ENCODE measurements at regions not wholly inside any gene's neighbourhood (a gene's known extent, or its start where the extent isn't known, plus 50 kb on each side); places are given as distances from the start of the nearest gene placed in this dataset.

GRCh38 chr13:59522652-59523051 is 641.1 kb downstream of the DIAPH3 start:
- TF ChIP-seq CTCF (IDR thresholded peaks at IDR 0.05; ENCODE audit: unreplicated experiment), result no peak
- H3K36me3 Mint-ChIP-seq (ENCODE audit: insufficient read depth, unreplicated experiment), result no peaks in the 10 kb centered on the region
- POLR2A ChIA-PET, result no interaction called here
- intact Hi-C loops (cut with micrococcal nuclease), result no loop called here
- BruUV-seq (replicated peaks), result no TSS peak
- no peak overlapping the region for H3K4me3 Mint-ChIP-seq (ENCODE audit: unreplicated experiment)
- no peak for DNase-seq (ENCODE audit: unreplicated experiment)
- H3K9me3 Mint-ChIP-seq (ENCODE audit: unreplicated experiment), result no peaks in the 10 kb centered on the region
- H3K27ac Mint-ChIP-seq (ENCODE audit: low read depth, unreplicated experiment), result no peak overlapping the region
- CTCF ChIA-PET, result no interaction called here
- no peaks in the 10 kb centered on the region for H3K4me1 Mint-ChIP-seq (ENCODE audit: insufficient read depth, unreplicated experiment)
- peaks cover 17% of the 10 kb centered on the region for H3K27me3 Mint-ChIP-seq (ENCODE audit: insufficient read depth, unreplicated experiment)

- peaks cover 5% of the 10 kb centered on the region for H3K4me1 Mint-ChIP-seq (ENCODE audit: insufficient read depth, unreplicated experiment)
- ChIA-PET POLR2A (interaction anchor here (0.7 kb wide), 1 partner anchor 410 kb away, joined by 3 read pairs; no protein-coding TSS in a partner anchor), CTCF (interaction anchor here (0.8 kb wide), 1 partner anchor 150 kb away, joined by 4 read pairs; no protein-coding TSS in a partner anchor)
- intact Hi-C loops (cut with micrococcal nuclease), result no loop called here
- H3K9me3 Mint-ChIP-seq (ENCODE audit: unreplicated experiment), result no peaks in the 10 kb centered on the region
- DNase-seq (ENCODE audit: unreplicated experiment), result no peak
- H3K4me3 Mint-ChIP-seq (ENCODE audit: unreplicated experiment), result no peak overlapping the region
- no peak for TF ChIP-seq CTCF (IDR thresholded peaks at IDR 0.05; ENCODE audit: unreplicated experiment)
- BruUV-seq (replicated peaks), result no TSS peak
- H3K27ac Mint-ChIP-seq (ENCODE audit: low read depth, unreplicated experiment), result no peak overlapping the region
- H3K36me3 Mint-ChIP-seq (ENCODE audit: insufficient read depth, unreplicated experiment), result no peaks in the 10 kb centered on the region
- peaks cover 17% of the 10 kb centered on the region for H3K27me3 Mint-ChIP-seq (ENCODE audit: insufficient read depth, unreplicated experiment)
Observed at GRCh38 chr13:59527500-59527899, 636.2 kb downstream of the DIAPH3 start.

GRCh38 chr13:59531571-59532091 is 632.1 kb downstream of the DIAPH3 start:
- H3K27me3 Mint-ChIP-seq (ENCODE audit: insufficient read depth, unreplicated experiment), result peaks cover 17% of the 10 kb centered on the region
- DNase-seq (ENCODE audit: unreplicated experiment), result peak; percentile 87
- no peaks in the 10 kb centered on the region for H3K9me3 Mint-ChIP-seq (ENCODE audit: unreplicated experiment)
- CTCF ChIA-PET, result interaction anchor here (0.7 to 1.0 kb wide), 2 partner anchors 91 to 1122 kb away, joined by 3 read pairs; no protein-coding TSS in a partner anchor
- no TSS peak for BruUV-seq (replicated peaks)
- POLR2A ChIA-PET, result no interaction called here
- no peaks in the 10 kb centered on the region for H3K36me3 Mint-ChIP-seq (ENCODE audit: insufficient read depth, unreplicated experiment)
- no peak overlapping the region for H3K4me3 Mint-ChIP-seq (ENCODE audit: unreplicated experiment)
- peaks cover 11% of the 10 kb centered on the region for H3K4me1 Mint-ChIP-seq (ENCODE audit: insufficient read depth, unreplicated experiment)
- H3K27ac Mint-ChIP-seq (ENCODE audit: low read depth, unreplicated experiment), result no peak overlapping the region
- no peak for TF ChIP-seq CTCF (IDR thresholded peaks at IDR 0.05; ENCODE audit: unreplicated experiment)
- intact Hi-C loops (cut with micrococcal nuclease), result no loop called here

DNA sequence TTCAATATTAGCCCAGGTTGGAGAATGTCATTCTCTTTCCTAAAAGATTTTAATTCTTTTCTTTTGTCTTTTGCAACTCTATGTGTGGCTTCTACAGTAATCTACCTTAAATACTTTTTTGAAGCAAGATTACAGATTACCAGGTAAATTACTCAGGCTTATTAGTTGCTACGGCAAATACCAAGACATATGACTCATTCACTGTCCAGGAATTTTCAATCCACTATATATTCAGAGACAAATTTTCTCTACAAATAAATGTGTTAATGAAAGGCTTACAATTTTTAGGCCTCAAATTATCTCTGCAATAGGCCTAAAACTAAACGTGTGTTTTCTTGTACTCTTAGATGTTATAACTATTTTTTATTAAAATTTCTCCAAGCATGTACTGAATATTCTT is 631.3 kb downstream of the DIAPH3 start:
- CTCF ChIA-PET, result interaction anchor here (0.6 to 1.0 kb wide), 3 partner anchors 92 to 1121 kb away, joined by 3 to 4 read pairs (median 3); no protein-coding TSS in a partner anchor
- peaks cover 17% of the 10 kb centered on the region for H3K27me3 Mint-ChIP-seq (ENCODE audit: insufficient read depth, unreplicated experiment)
- intact Hi-C loops (cut with micrococcal nuclease), result no loop called here

More for the DNA sequence above, 631.3 kb downstream of the DIAPH3 start:
- peak; percentile 17 for DNase-seq (ENCODE audit: unreplicated experiment)
- no peaks in the 10 kb centered on the region for H3K36me3 Mint-ChIP-seq (ENCODE audit: insufficient read depth, unreplicated experiment)
- peaks cover 11% of the 10 kb centered on the region for H3K4me1 Mint-ChIP-seq (ENCODE audit: insufficient read depth, unreplicated experiment)
- POLR2A ChIA-PET, result no interaction called here
- TF ChIP-seq CTCF (IDR thresholded peaks at IDR 0.05; ENCODE audit: unreplicated experiment), result no peak
- H3K27ac Mint-ChIP-seq (ENCODE audit: low read depth, unreplicated experiment), result no peak overlapping the region
- BruUV-seq (replicated peaks), result no TSS peak
- no peaks in the 10 kb centered on the region for H3K9me3 Mint-ChIP-seq (ENCODE audit: unreplicated experiment)
- no peak overlapping the region for H3K4me3 Mint-ChIP-seq (ENCODE audit: unreplicated experiment)
